Left ventricle myocardium inferior (tissue), 1 donor: ENCODE measurements at regions not wholly inside any gene's neighbourhood (a gene's known extent, or its start where the extent isn't known, plus 50 kb on each side); places are given as distances from the start of the nearest gene placed in this dataset.
"Not testable (repeated sequence)": the region's sequence is repeated elsewhere in the genome, so short reads cannot be mapped to it uniquely, and the experiment has no call there.

ENCODE experiments used
- DNase-seq: peaks from one replicate; pipeline ENCODE4 v3.0.0-alpha.2; 2020
- H3K27ac ChIP-seq: fragments of 200-600 bp; replicated peaks from 2 replicates; pipeline ENCODE4 v1.8.0; 2021
- H3K27me3 ChIP-seq: fragments of 200-600 bp; 2 replicates; pipeline ENCODE4 v1.8.0; 2021; ENCODE audit warnings: low read depth
- H3K36me3 ChIP-seq: fragments of 200-600 bp; 2 replicates; pipeline ENCODE4 v1.8.0; 2021
- H3K4me1 ChIP-seq: fragments of 200-600 bp; 2 replicates; pipeline ENCODE4 v1.8.0; 2021
- H3K4me3 ChIP-seq: fragments of 200-600 bp; 2 replicates; pipeline ENCODE4 v1.8.0; 2021; ENCODE audit warnings: mild to moderate bottlenecking, moderate library complexity
- H3K9me3 ChIP-seq: fragments of 200-600 bp; replicated peaks from 2 replicates; pipeline ENCODE4 v1.8.0; 2021
- CTCF ChIP-seq: fragments of 200-600 bp; IDR thresholded peaks from 2 replicates; pipeline ENCODE4 v1.8.0; 2021; ENCODE audit warnings: antibody characterized with exemption, mild to moderate bottlenecking, borderline replicate concordance
- intact Hi-C: fragments of 100-400 bp; cut with micrococcal nuclease; formaldehyde crosslinking; loops from one replicate; pipeline ENCODE4 v1.11.0; 2022
- donor health status: DM: no; HTN: yes; CAD: no; lungs with severe emphysema.

GRCh38 chr7:36058020-36058592, 94.9 kb upstream of the EEPD1 start:
- DNase-seq = no peak
- H3K27ac ChIP-seq = no peak overlapping the region
- no peak for TF ChIP-seq CTCF
- no peak overlapping the region for H3K4me3 ChIP-seq
- H3K27me3 ChIP-seq = no peaks in the 10 kb centered on the region
- H3K36me3 ChIP-seq = no peaks in the 10 kb centered on the region
- intact Hi-C loops = no loop called here
- H3K9me3 ChIP-seq = no peaks in the 10 kb centered on the region
- H3K4me1 ChIP-seq = peaks cover 6% of the 10 kb centered on the region

GRCh38 chr7:36060388-36060787, 92.7 kb upstream of the EEPD1 start:
- intact Hi-C loops, DNase-seq, H3K27ac ChIP-seq, H3K4me3 ChIP-seq, H3K36me3 ChIP-seq, H3K9me3 ChIP-seq, H3K27me3 ChIP-seq, H3K4me1 ChIP-seq: not testable (repeated sequence)

GRCh38 chr7:36062154-36062815, 90.8 kb upstream of the EEPD1 start:
- intact Hi-C loops = no loop called here
- H3K27ac ChIP-seq = no peak overlapping the region
- no peak overlapping the region for H3K4me3 ChIP-seq
- H3K36me3 ChIP-seq = no peaks in the 10 kb centered on the region
- no peak for TF ChIP-seq CTCF
- no peaks in the 10 kb centered on the region for H3K9me3 ChIP-seq
- DNase-seq = no peak
- H3K27me3 ChIP-seq = no peaks in the 10 kb centered on the region
- H3K4me1 ChIP-seq = no peaks in the 10 kb centered on the region

GRCh38 chr7:36064676-36065075, 88.4 kb upstream of the EEPD1 start:
- Histone ChIP-seq H3K4me3 (no peak overlapping the region), H3K9me3 (no peaks in the 10 kb centered on the region), H3K36me3 (no peaks in the 10 kb centered on the region), H3K4me1 (no peaks in the 10 kb centered on the region), H3K27ac (no peak overlapping the region), H3K27me3 (no peaks in the 10 kb centered on the region)
- DNase-seq = no peak
- intact Hi-C loops = no loop called here
- TF ChIP-seq CTCF = no peak

- H3K36me3 ChIP-seq, H3K27me3 ChIP-seq, H3K27ac ChIP-seq, intact Hi-C loops, H3K4me1 ChIP-seq, DNase-seq, H3K9me3 ChIP-seq, H3K4me3 ChIP-seq: not testable (repeated sequence)
Measured at GRCh38 chr7:36065563-36066342, 87.3 kb upstream of the EEPD1 start.

GRCh38 chr7:36066343-36066664, 86.8 kb upstream of the EEPD1 start:
- Histone ChIP-seq H3K36me3 (no peaks in the 10 kb centered on the region), H3K4me3 (no peak overlapping the region), H3K9me3 (no peaks in the 10 kb centered on the region), H3K4me1 (peaks cover 3% of the 10 kb centered on the region), H3K27me3 (no peaks in the 10 kb centered on the region), H3K27ac (no peak overlapping the region)
- TF ChIP-seq CTCF = no peak
- DNase-seq = no peak
- intact Hi-C loops = no loop called here
